Left ventricle myocardium inferior (tissue), 1 donor: ENCODE measurements at regions not wholly inside any gene's neighbourhood (a gene's known extent, or its start where the extent isn't known, plus 50 kb on each side); places are given as distances from the start of the nearest gene placed in this dataset.

Experiments used
- DNase-seq: peaks from one replicate; pipeline ENCODE4 v3.0.0-alpha.2; 2020
- H3K27ac ChIP-seq: fragments of 200-600 bp; replicated peaks from 2 replicates; pipeline ENCODE4 v1.8.0; 2021
- H3K27me3 ChIP-seq: fragments of 200-600 bp; 2 replicates; pipeline ENCODE4 v1.8.0; 2021; ENCODE audit warnings: low read depth
- H3K36me3 ChIP-seq: fragments of 200-600 bp; 2 replicates; pipeline ENCODE4 v1.8.0; 2021
- H3K4me1 ChIP-seq: fragments of 200-600 bp; 2 replicates; pipeline ENCODE4 v1.8.0; 2021
- H3K4me3 ChIP-seq: fragments of 200-600 bp; 2 replicates; pipeline ENCODE4 v1.8.0; 2021; ENCODE audit warnings: mild to moderate bottlenecking, moderate library complexity
- H3K9me3 ChIP-seq: fragments of 200-600 bp; replicated peaks from 2 replicates; pipeline ENCODE4 v1.8.0; 2021
- intact Hi-C: fragments of 100-400 bp; cut with micrococcal nuclease; formaldehyde crosslinking; loops from one replicate; pipeline ENCODE4 v1.11.0; 2022
- TF ChIP-seq, protein P1 (sequence below): fragments of 200-600 bp; IDR thresholded peaks from 2 replicates; pipeline ENCODE4 v1.8.0; 2021; ENCODE audit warnings: antibody characterized with exemption, mild to moderate bottlenecking, borderline replicate concordance
- donor health status: DM: no; HTN: yes; CAD: no; lungs with severe emphysema.

DNA sequence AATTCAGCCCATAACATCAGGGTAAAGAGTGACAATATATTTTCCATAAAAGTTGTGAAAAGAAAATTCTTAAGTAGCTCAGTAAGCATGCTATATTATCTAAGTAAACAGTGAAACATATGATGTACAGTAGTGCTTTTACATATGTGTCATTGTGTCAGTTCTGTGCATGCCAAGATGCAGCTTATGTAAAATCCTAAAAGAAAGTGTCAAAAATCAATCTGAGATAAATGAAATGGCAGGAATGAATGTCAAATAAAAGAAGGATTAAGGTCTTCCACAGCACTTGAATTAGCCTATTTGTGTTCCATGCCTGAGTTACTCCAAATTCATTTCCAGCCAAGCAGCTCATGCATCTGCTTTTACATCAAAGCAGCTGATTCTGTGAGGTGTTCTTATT, 452.7 kb upstream of the HS3ST1 start:
- no peak overlapping the region for H3K4me3 ChIP-seq
- intact Hi-C loops = no loop called here
- DNase-seq = no peak
- H3K27me3 ChIP-seq = no peaks in the 10 kb centered on the region
- peaks cover 2% of the 10 kb centered on the region for H3K9me3 ChIP-seq
- no peak overlapping the region for H3K27ac ChIP-seq
- no peaks in the 10 kb centered on the region for H3K36me3 ChIP-seq
- H3K4me1 ChIP-seq = no peaks in the 10 kb centered on the region
- TF ChIP-seq, protein P1, sequence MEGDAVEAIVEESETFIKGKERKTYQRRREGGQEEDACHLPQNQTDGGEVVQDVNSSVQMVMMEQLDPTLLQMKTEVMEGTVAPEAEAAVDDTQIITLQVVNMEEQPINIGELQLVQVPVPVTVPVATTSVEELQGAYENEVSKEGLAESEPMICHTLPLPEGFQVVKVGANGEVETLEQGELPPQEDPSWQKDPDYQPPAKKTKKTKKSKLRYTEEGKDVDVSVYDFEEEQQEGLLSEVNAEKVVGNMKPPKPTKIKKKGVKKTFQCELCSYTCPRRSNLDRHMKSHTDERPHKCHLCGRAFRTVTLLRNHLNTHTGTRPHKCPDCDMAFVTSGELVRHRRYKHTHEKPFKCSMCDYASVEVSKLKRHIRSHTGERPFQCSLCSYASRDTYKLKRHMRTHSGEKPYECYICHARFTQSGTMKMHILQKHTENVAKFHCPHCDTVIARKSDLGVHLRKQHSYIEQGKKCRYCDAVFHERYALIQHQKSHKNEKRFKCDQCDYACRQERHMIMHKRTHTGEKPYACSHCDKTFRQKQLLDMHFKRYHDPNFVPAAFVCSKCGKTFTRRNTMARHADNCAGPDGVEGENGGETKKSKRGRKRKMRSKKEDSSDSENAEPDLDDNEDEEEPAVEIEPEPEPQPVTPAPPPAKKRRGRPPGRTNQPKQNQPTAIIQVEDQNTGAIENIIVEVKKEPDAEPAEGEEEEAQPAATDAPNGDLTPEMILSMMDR = no peak

- Histone ChIP-seq H3K36me3 (no peaks in the 10 kb centered on the region), H3K27ac (no peak overlapping the region), H3K4me1 (no peaks in the 10 kb centered on the region), H3K9me3 (peaks cover 11% of the 10 kb centered on the region), H3K4me3 (no peak overlapping the region), H3K27me3 (no peaks in the 10 kb centered on the region)
- TF ChIP-seq, protein P1 = no peak
- intact Hi-C loops = no loop called here
- no peak for DNase-seq
Observed at GRCh38 chr4:11878241-11878640, 449.5 kb upstream of the HS3ST1 start.

DNA sequence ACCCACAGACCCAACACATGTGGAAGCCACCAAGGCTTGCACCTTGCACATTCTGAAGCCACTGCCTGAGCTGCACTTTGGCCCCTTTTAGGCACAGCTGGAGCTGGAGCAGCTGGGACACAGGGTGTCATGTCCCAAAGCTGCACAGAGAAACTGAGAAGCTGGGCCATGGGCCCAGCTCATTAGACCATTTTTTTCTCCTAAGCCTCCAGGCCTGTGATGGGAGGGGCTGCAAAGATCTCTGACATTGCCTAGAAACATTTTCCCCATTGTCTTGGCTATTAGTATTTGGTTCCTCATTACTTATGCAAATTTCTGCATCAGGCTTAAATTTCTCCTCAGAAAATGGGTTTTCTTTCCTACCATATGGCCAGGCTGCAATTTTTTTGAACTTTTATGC, 447.4 kb upstream of the HS3ST1 start:
- H3K9me3 ChIP-seq = peaks cover 11% of the 10 kb centered on the region
- no peak overlapping the region for H3K4me3 ChIP-seq
- TF ChIP-seq, protein P1 = no peak
- no peaks in the 10 kb centered on the region for H3K36me3 ChIP-seq
- intact Hi-C loops = no loop called here
- no peak for DNase-seq
- no peaks in the 10 kb centered on the region for H3K4me1 ChIP-seq
- H3K27ac ChIP-seq = no peak overlapping the region
- no peaks in the 10 kb centered on the region for H3K27me3 ChIP-seq

- no peaks in the 10 kb centered on the region for H3K9me3 ChIP-seq
- no peak overlapping the region for H3K4me3 ChIP-seq
- H3K27me3 ChIP-seq = no peaks in the 10 kb centered on the region
- no peaks in the 10 kb centered on the region for H3K36me3 ChIP-seq
- intact Hi-C loops = no loop called here
- H3K4me1 ChIP-seq = no peaks in the 10 kb centered on the region
- no peak for DNase-seq
- no peak overlapping the region for H3K27ac ChIP-seq
- TF ChIP-seq, protein P1 = no peak
Observed at GRCh38 chr4:11869191-11869870, 440.6 kb upstream of the HS3ST1 start.

GRCh38 chr4:11866391-11866790, 437.7 kb upstream of the HS3ST1 start:
- no peaks in the 10 kb centered on the region for H3K36me3 ChIP-seq
- intact Hi-C loops = no loop called here
- TF ChIP-seq, protein P1 = no peak
- peaks cover 9% of the 10 kb centered on the region for H3K9me3 ChIP-seq
- no peak for DNase-seq
- H3K27me3 ChIP-seq = no peaks in the 10 kb centered on the region
- H3K4me1 ChIP-seq = no peaks in the 10 kb centered on the region
- H3K27ac ChIP-seq = no peak overlapping the region
- no peak overlapping the region for H3K4me3 ChIP-seq
